ENCODE measurements at regions not wholly inside any gene's neighbourhood (a gene's known extent, or its start where the extent isn't known, plus 50 kb on each side); places are given as distances from the start of the nearest gene placed in this dataset.

GRCh38 chr10:55280696-55281095 is 479.7 kb upstream of the PCDH15 start:
- TF ChIP-seq CTCF (IDR thresholded peaks at IDR 0.05) (no peak), POLR2A (IDR thresholded peaks at IDR 0.05) (no peak)

Data from esophagus squamous epithelium (tissue), 4 donors.